ENCODE measurements at regions not wholly inside any gene's neighbourhood (a gene's known extent, or its start where the extent isn't known, plus 50 kb on each side); places are given as distances from the start of the nearest gene placed in this dataset.

DNA sequence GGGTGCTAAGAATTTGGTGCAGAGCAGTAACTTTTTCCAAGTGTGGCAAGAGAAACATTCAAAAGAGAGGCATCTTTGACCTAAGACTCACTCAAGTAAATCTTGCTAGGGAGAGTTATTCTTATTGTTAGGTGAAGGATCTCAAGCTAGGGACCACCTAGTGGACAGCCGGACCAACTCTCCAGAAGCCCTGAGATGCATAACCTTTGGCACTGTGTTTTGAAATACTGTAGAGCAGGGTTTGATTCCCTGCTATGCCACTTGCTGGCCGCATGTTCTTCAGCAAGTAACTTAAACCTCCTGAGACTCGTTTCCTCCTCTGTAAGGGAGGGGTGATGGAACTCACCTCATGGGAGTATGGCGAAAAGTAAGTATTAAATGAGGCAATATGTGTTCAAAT, 336.1 kb upstream of the ADAMTSL1 start:
- H3K23ac ChIP-seq (ENCODE audit: low read length in 2 of 2), result no peak overlapping the region
- peaks cover 3 to 16% of the 10 kb centered on the region in 2 experiments for H3K27me3 ChIP-seq (ENCODE audit: control insufficient read depth in 1 of 2, insufficient read depth in 1 of 2, low read length in 2 of 2)
- no peaks in the 10 kb centered on the region for H3K36me3 ChIP-seq (ENCODE audit: control insufficient read depth in 1 of 2, insufficient read depth in 2 of 2, low read depth in 1 of 2, low read length in 2 of 2)
- DNase-seq, result no peak
- H3K14ac ChIP-seq (ENCODE audit: low read length in 2 of 2), result no peak overlapping the region
- no peak overlapping the region for H2AFZ ChIP-seq (ENCODE audit: low read depth, low read length)
- no peak overlapping the region for H4K8ac ChIP-seq (ENCODE audit: low read length)
- no peaks in the 10 kb centered on the region for H3K9me3 ChIP-seq (ENCODE audit: control insufficient read depth, low read length)
- H4K91ac ChIP-seq (ENCODE audit: low read length), result no peak overlapping the region
- H3K4me2 ChIP-seq (ENCODE audit: low read length, poor library complexity, severe bottlenecking), result no peak overlapping the region
- H3K4ac ChIP-seq (ENCODE audit: low read depth in 1 of 2, low read length in 2 of 2), result no peak overlapping the region
- no peak overlapping the region for H3K27ac ChIP-seq (ENCODE audit: low read length, poor library complexity, severe bottlenecking)
- H3K18ac ChIP-seq (ENCODE audit: low read depth in 1 of 2, low read length in 2 of 2), result no peak overlapping the region
- no peak overlapping the region for H2AK5ac ChIP-seq (ENCODE audit: low read length, severe bottlenecking)
- no peaks in the 10 kb centered on the region for H3K79me1 ChIP-seq (replicated peaks; ENCODE audit: low read length, poor library complexity, severe bottlenecking)
- no peak overlapping the region for H2BK120ac ChIP-seq (ENCODE audit: low read depth, low read length)
- no peaks in the 10 kb centered on the region for H3K4me1 ChIP-seq (ENCODE audit: control insufficient read depth, insufficient read depth, low read depth, low read length)
- H3K9ac ChIP-seq (ENCODE audit: low read length), result no peak overlapping the region
- H2BK5ac ChIP-seq (ENCODE audit: low read depth, low read length, poor library complexity, severe bottlenecking), result no peak overlapping the region
- H3K4me3 ChIP-seq (ENCODE audit: insufficient read depth in 1 of 2, low read depth in 1 of 2, low read length in 2 of 2), result no peak overlapping the region
- H2BK12ac ChIP-seq (ENCODE audit: low read length in 2 of 2), result no peak overlapping the region
- no peak overlapping the region for H2BK15ac ChIP-seq (ENCODE audit: low read depth, poor library complexity, severe bottlenecking)
- WGBS, result 71% methylated on average over 3 of the region's 4 CpGs

DNA sequence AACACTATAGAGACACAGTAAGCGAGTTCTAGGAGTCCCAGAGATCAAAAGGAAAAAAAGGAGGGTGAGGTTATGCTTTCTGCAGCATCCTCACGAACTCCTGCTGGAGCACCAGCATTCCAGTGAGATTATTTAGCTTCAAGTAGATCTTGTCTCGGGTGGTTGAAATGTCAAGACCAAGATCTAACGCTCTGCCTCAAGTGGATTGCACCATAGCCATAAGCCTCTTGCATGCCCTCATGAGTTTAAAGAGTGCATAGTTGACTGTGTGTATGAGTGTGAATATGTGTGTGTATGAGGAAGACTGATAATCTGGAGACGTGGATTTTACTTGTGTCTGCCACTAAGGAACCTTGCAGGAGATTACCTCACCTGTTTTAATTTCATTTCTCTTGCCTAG, 335.3 kb upstream of the ADAMTSL1 start:
- DNase-seq, result no peak
- H3K9me3 ChIP-seq (ENCODE audit: control insufficient read depth, low read length), result no peaks in the 10 kb centered on the region
- no peak overlapping the region for H2BK12ac ChIP-seq (ENCODE audit: low read length in 2 of 2)
- no peak overlapping the region for H3K4me3 ChIP-seq (ENCODE audit: insufficient read depth in 1 of 2, low read depth in 1 of 2, low read length in 2 of 2)
- no peak overlapping the region for H3K23ac ChIP-seq (ENCODE audit: low read length in 2 of 2)
- no peak overlapping the region for H3K27ac ChIP-seq (ENCODE audit: low read length, poor library complexity, severe bottlenecking)
- no peak overlapping the region for H2BK15ac ChIP-seq (ENCODE audit: low read depth, poor library complexity, severe bottlenecking)
- 50% methylated on average over 4 of the region's 5 CpGs for WGBS
- no peak overlapping the region for H2AFZ ChIP-seq (ENCODE audit: low read depth, low read length)
- H4K8ac ChIP-seq (ENCODE audit: low read length), result no peak overlapping the region
- no peak overlapping the region for H3K18ac ChIP-seq (ENCODE audit: low read depth in 1 of 2, low read length in 2 of 2)
- no peak overlapping the region for H3K4me2 ChIP-seq (ENCODE audit: low read length, poor library complexity, severe bottlenecking)
- H3K4ac ChIP-seq (ENCODE audit: low read depth in 1 of 2, low read length in 2 of 2), result no peak overlapping the region
- no peak overlapping the region for H2BK5ac ChIP-seq (ENCODE audit: low read depth, low read length, poor library complexity, severe bottlenecking)
- no peaks in the 10 kb centered on the region for H3K36me3 ChIP-seq (ENCODE audit: control insufficient read depth in 1 of 2, insufficient read depth in 2 of 2, low read depth in 1 of 2, low read length in 2 of 2)
- no peak overlapping the region for H3K14ac ChIP-seq (ENCODE audit: low read length in 2 of 2)
- no peaks in the 10 kb centered on the region for H3K79me1 ChIP-seq (replicated peaks; ENCODE audit: low read length, poor library complexity, severe bottlenecking)
- no peaks in the 10 kb centered on the region for H3K4me1 ChIP-seq (ENCODE audit: control insufficient read depth, insufficient read depth, low read depth, low read length)
- no peak overlapping the region for H3K9ac ChIP-seq (ENCODE audit: low read length)
- H3K27me3 ChIP-seq (ENCODE audit: control insufficient read depth in 1 of 2, insufficient read depth in 1 of 2, low read length in 2 of 2), result peaks cover 9 to 17% of the 10 kb centered on the region in 2 experiments
- no peak overlapping the region for H2BK120ac ChIP-seq (ENCODE audit: low read depth, low read length)
- no peak overlapping the region for H2AK5ac ChIP-seq (ENCODE audit: low read length, severe bottlenecking)
- no peak overlapping the region for H4K91ac ChIP-seq (ENCODE audit: low read length)

DNA sequence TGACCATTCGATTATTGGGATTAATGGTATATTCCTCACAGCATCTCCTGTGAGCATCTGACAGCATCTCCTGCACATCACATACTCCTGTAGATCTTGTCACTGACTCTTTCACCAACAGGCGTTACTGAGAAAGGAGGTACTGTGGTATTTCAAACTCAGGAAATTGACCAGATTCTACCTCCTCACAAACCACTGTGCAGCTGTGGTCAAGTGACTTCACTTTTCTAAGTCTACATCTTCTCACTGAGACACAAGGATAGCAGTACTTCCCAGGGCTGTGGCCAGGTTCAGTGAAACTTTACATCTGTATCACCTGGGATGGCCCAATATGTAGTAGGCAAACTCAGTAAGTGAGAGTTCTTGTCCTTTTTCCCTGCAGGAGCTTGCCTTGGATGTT, 332.3 kb upstream of the ADAMTSL1 start:
- Histone ChIP-seq H2BK120ac (ENCODE audit: low read depth, low read length) (no peak overlapping the region), H3K79me1 (replicated peaks; ENCODE audit: low read length, poor library complexity, severe bottlenecking) (no peaks in the 10 kb centered on the region), H3K27me3 (ENCODE audit: control insufficient read depth in 1 of 2, insufficient read depth in 1 of 2, low read length in 2 of 2) (peaks cover 9 to 43% of the 10 kb centered on the region in 2 experiments), H3K4me2 (ENCODE audit: low read length, poor library complexity, severe bottlenecking) (no peak overlapping the region), H3K23ac (ENCODE audit: low read length in 2 of 2) (no peak overlapping the region), H3K27ac (ENCODE audit: low read length, poor library complexity, severe bottlenecking) (no peak overlapping the region), H2AK5ac (ENCODE audit: low read length, severe bottlenecking) (no peak overlapping the region), H4K8ac (ENCODE audit: low read length) (no peak overlapping the region), H3K4me3 (ENCODE audit: insufficient read depth in 1 of 2, low read depth in 1 of 2, low read length in 2 of 2) (no peak overlapping the region), H2BK12ac (ENCODE audit: low read length in 2 of 2) (no peak overlapping the region), H2BK15ac (ENCODE audit: low read depth, poor library complexity, severe bottlenecking) (no peak overlapping the region), H3K9me3 (ENCODE audit: control insufficient read depth, low read length) (no peaks in the 10 kb centered on the region), H3K4ac (ENCODE audit: low read depth in 1 of 2, low read length in 2 of 2) (no peak overlapping the region), H3K36me3 (ENCODE audit: control insufficient read depth in 1 of 2, insufficient read depth in 2 of 2, low read depth in 1 of 2, low read length in 2 of 2) (no peaks in the 10 kb centered on the region), H2AFZ (ENCODE audit: low read depth, low read length) (no peak overlapping the region), H3K4me1 (ENCODE audit: control insufficient read depth, insufficient read depth, low read depth, low read length) (no peaks in the 10 kb centered on the region), H4K91ac (ENCODE audit: low read length) (no peak overlapping the region), H3K18ac (ENCODE audit: low read depth in 1 of 2, low read length in 2 of 2) (no peak overlapping the region), H2BK5ac (ENCODE audit: low read depth, low read length, poor library complexity, severe bottlenecking) (no peak overlapping the region), H3K14ac (ENCODE audit: low read length in 2 of 2) (no peak overlapping the region), H3K9ac (ENCODE audit: low read length) (no peak overlapping the region)
- DNase-seq, result no peak
- WGBS, result 85% methylated on average over 2 of the region's 2 CpGs

DNA sequence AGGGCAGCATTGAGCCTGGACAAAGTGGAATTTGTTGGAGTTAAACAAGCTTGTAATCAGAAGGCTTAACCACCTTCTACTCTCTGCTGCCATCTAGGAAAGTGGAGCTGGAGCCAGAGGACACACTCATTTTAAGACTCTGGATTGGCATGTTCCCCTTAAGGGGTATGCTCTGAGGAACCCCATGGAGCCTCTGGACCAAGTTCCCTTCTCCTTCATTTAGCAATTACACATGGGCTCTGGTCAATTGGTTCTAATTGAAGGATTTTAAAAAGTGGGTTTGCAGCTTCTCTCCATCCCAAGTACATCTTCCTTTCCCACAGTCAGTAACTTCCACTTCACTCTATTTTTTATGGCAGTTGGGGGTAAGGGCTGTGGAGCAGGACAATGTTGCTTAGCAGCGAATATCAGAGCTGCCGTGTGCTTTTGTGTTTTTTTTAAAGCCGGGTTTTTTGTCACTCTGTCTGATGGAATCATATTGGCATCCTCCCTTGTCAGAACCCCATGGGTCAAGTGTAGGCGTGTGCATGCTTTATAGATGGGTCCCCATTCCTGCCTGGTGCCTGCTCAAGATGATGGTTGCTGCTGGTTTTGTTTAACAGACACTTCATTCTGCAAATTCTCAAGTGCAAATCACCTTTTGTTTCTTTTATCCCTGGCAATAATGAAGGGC, 330.7 kb upstream of the ADAMTSL1 start:
- no peak overlapping the region for H3K9ac ChIP-seq (ENCODE audit: low read length)
- no peak overlapping the region for H3K27ac ChIP-seq (ENCODE audit: low read length, poor library complexity, severe bottlenecking)
- H2AK5ac ChIP-seq (ENCODE audit: low read length, severe bottlenecking), result no peak overlapping the region
- peaks cover 9 to 49% of the 10 kb centered on the region in 2 experiments for H3K27me3 ChIP-seq (ENCODE audit: control insufficient read depth in 1 of 2, insufficient read depth in 1 of 2, low read length in 2 of 2)
- H3K14ac ChIP-seq (ENCODE audit: low read length in 2 of 2), result no peak overlapping the region
- no peak overlapping the region for H3K23ac ChIP-seq (ENCODE audit: low read length in 2 of 2)
- no peak overlapping the region for H2BK120ac ChIP-seq (ENCODE audit: low read depth, low read length)
- no peak overlapping the region for H2BK12ac ChIP-seq (ENCODE audit: low read length in 2 of 2)
- DNase-seq, result no peak
- no peaks in the 10 kb centered on the region for H3K9me3 ChIP-seq (ENCODE audit: control insufficient read depth, low read length)
- no peak overlapping the region for H4K91ac ChIP-seq (ENCODE audit: low read length)
- H3K79me1 ChIP-seq (replicated peaks; ENCODE audit: low read length, poor library complexity, severe bottlenecking), result no peaks in the 10 kb centered on the region
- H2BK15ac ChIP-seq (ENCODE audit: low read depth, poor library complexity, severe bottlenecking), result no peak overlapping the region
- no peak overlapping the region for H3K4me3 ChIP-seq (ENCODE audit: insufficient read depth in 1 of 2, low read depth in 1 of 2, low read length in 2 of 2)
- no peak overlapping the region for H3K4me2 ChIP-seq (ENCODE audit: low read length, poor library complexity, severe bottlenecking)
- no peak overlapping the region for H3K18ac ChIP-seq (ENCODE audit: low read depth in 1 of 2, low read length in 2 of 2)
- H2AFZ ChIP-seq (ENCODE audit: low read depth, low read length), result no peak overlapping the region
- WGBS, result 74% methylated on average over 4 of the region's 4 CpGs
- H3K36me3 ChIP-seq (ENCODE audit: control insufficient read depth in 1 of 2, insufficient read depth in 2 of 2, low read depth in 1 of 2, low read length in 2 of 2), result no peaks in the 10 kb centered on the region
- no peaks in the 10 kb centered on the region for H3K4me1 ChIP-seq (ENCODE audit: control insufficient read depth, insufficient read depth, low read depth, low read length)
- no peak overlapping the region for H2BK5ac ChIP-seq (ENCODE audit: low read depth, low read length, poor library complexity, severe bottlenecking)
- no peak overlapping the region for H3K4ac ChIP-seq (ENCODE audit: low read depth in 1 of 2, low read length in 2 of 2)
- H4K8ac ChIP-seq (ENCODE audit: low read length), result no peak overlapping the region
